Left ventricle myocardium inferior (tissue), 1 donor: ENCODE measurements at regions not wholly inside any gene's neighbourhood (a gene's known extent, or its start where the extent isn't known, plus 50 kb on each side); places are given as distances from the start of the nearest gene placed in this dataset.

ENCODE experiments used
- DNase-seq: peaks from one replicate; pipeline ENCODE4 v3.0.0-alpha.2; 2020
- H3K27ac ChIP-seq: fragments of 200-600 bp; replicated peaks from 2 replicates; pipeline ENCODE4 v1.8.0; 2021
- H3K27me3 ChIP-seq: fragments of 200-600 bp; 2 replicates; pipeline ENCODE4 v1.8.0; 2021; ENCODE audit warnings: low read depth
- H3K36me3 ChIP-seq: fragments of 200-600 bp; 2 replicates; pipeline ENCODE4 v1.8.0; 2021
- H3K4me1 ChIP-seq: fragments of 200-600 bp; 2 replicates; pipeline ENCODE4 v1.8.0; 2021
- H3K4me3 ChIP-seq: fragments of 200-600 bp; 2 replicates; pipeline ENCODE4 v1.8.0; 2021; ENCODE audit warnings: mild to moderate bottlenecking, moderate library complexity
- H3K9me3 ChIP-seq: fragments of 200-600 bp; replicated peaks from 2 replicates; pipeline ENCODE4 v1.8.0; 2021
- CTCF ChIP-seq: fragments of 200-600 bp; IDR thresholded peaks from 2 replicates; pipeline ENCODE4 v1.8.0; 2021; ENCODE audit warnings: antibody characterized with exemption, mild to moderate bottlenecking, borderline replicate concordance
- intact Hi-C: fragments of 100-400 bp; cut with micrococcal nuclease; formaldehyde crosslinking; loops from one replicate; pipeline ENCODE4 v1.11.0; 2022
- donor health status: DM: no; HTN: yes; CAD: no; lungs with severe emphysema.

- intact Hi-C loops, result no loop called here
- DNase-seq, result no peak
- no peak overlapping the region for H3K4me3 ChIP-seq
- no peaks in the 10 kb centered on the region for H3K36me3 ChIP-seq
- H3K27ac ChIP-seq, result no peak overlapping the region
- no peak for TF ChIP-seq CTCF
- H3K9me3 ChIP-seq, result peaks cover 14% of the 10 kb centered on the region
- H3K4me1 ChIP-seq, result no peaks in the 10 kb centered on the region
- H3K27me3 ChIP-seq, result no peaks in the 10 kb centered on the region
These were observed 450.8 kb downstream of the HAPSTR1 start for GRCh38 chr16:9542165-9542755.

GRCh38 chr16:9545522-9546437 is 454.3 kb downstream of the HAPSTR1 start:
- H3K4me3 ChIP-seq, result no peak overlapping the region
- H3K9me3 ChIP-seq, result peaks cover 1% of the 10 kb centered on the region
- H3K36me3 ChIP-seq, result no peaks in the 10 kb centered on the region
- no peak overlapping the region for H3K27ac ChIP-seq
- TF ChIP-seq CTCF, result no peak
- intact Hi-C loops, result no loop called here
- DNase-seq, result no peak
- no peaks in the 10 kb centered on the region for H3K4me1 ChIP-seq
- H3K27me3 ChIP-seq, result no peaks in the 10 kb centered on the region

- Histone ChIP-seq H3K27me3 (no peaks in the 10 kb centered on the region), H3K4me3 (no peak overlapping the region), H3K4me1 (no peaks in the 10 kb centered on the region), H3K27ac (no peak overlapping the region), H3K36me3 (no peaks in the 10 kb centered on the region), H3K9me3 (peaks cover 7% of the 10 kb centered on the region)
- intact Hi-C loops, result no loop called here
- TF ChIP-seq CTCF, result no peak
- no peak for DNase-seq
These were observed 455.0 kb downstream of the HAPSTR1 start for GRCh38 chr16:9546438-9546786.

GRCh38 chr16:9549487-9549886 is 458.0 kb downstream of the HAPSTR1 start:
- Histone ChIP-seq H3K36me3 (no peaks in the 10 kb centered on the region), H3K9me3 (peaks cover 10% of the 10 kb centered on the region), H3K27me3 (no peaks in the 10 kb centered on the region), H3K4me3 (no peak overlapping the region), H3K27ac (no peak overlapping the region), H3K4me1 (no peaks in the 10 kb centered on the region)
- intact Hi-C loops, result no loop called here
- no peak for DNase-seq
- TF ChIP-seq CTCF, result no peak

GRCh38 chr16:9555051-9555450 is 463.6 kb downstream of the HAPSTR1 start:
- Histone ChIP-seq H3K4me1 (no peaks in the 10 kb centered on the region), H3K36me3 (no peaks in the 10 kb centered on the region), H3K9me3 (peaks cover 18% of the 10 kb centered on the region), H3K27me3 (no peaks in the 10 kb centered on the region), H3K27ac (no peak overlapping the region), H3K4me3 (no peak overlapping the region)
- intact Hi-C loops, result no loop called here
- DNase-seq, result no peak
- no peak for TF ChIP-seq CTCF
